ENCODE measurements at regions not wholly inside any gene's neighbourhood (a gene's known extent, or its start where the extent isn't known, plus 50 kb on each side); places are given as distances from the start of the nearest gene placed in this dataset.
"Not testable (repeated sequence)": the region's sequence is repeated elsewhere in the genome, so short reads cannot be mapped to it uniquely, and the experiment has no call there.

DNA sequence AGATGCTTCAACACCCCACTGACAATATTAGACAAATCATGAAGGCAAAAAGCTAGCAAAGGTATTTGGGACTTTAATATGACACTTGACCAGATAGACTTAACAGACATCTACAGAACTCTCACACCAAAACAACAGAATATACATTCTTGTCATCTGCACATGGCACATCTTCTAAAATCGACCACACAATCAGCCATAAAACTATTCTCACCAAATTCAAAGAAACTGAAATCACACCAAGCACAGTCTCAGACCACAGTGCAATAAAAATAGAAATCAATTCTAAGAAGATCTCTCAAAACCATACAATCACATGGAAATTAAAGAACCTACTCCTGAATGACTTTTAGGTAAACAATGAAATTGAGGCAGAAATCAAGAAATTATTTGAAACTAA lies 340.8 kb downstream of the PPP1R2C start:
- no peak for DNase-seq (ENCODE audit: low spot score)

DNA sequence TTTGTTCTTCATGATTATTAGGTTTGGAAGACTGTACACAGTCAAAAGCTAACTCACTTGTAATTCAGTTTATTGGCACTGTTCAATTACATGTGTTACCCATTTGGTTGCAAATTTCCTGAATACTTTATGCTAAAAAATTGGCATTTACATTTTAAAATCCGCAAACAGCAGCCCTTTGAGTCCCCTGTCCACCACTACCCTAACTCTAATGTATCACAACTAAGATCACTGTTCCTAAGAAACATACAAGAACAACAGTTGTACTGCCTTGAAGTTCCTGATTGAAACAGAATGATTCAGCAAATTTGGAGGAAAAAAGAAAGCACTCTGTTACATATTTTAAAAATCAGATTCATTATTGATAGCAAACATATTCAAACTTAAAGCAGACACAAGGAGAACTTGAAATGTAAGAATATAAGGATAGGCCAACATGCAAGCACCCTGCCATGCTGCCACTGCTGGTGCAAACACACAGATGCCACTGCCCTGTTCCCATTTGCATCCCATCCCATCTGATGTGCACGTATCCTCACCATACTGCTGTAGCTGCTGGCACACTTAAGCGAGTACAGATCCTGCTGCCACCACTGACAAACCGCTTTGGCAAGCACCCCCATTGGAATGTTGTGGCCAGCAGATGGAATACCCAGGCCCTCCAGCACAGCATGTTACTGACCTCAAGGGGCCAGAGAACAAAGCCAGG lies 343.4 kb downstream of the PPP1R2C start:
- no peak for DNase-seq (ENCODE audit: low spot score)

DNA sequence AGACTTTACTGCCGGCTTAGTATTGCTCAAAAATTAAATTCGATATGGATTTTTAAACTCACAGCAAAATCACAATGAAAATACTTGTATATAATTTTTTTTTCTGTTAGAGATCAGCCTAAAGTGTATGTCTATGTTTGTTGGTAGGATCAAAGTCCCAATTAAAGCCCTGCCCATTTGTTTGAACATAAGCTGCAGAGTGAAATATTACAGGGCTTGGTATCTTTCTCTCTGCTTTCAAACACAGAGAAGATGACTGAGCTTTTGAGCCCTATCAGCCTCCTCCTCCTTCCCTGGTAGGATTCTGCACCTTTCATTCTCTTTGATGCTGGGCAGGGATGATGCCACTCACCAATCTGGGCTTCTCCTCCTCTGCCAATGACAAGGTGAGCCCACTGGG lies 345.4 kb downstream of the PPP1R2C start:
- no peak for DNase-seq (ENCODE audit: low spot score)

DNA sequence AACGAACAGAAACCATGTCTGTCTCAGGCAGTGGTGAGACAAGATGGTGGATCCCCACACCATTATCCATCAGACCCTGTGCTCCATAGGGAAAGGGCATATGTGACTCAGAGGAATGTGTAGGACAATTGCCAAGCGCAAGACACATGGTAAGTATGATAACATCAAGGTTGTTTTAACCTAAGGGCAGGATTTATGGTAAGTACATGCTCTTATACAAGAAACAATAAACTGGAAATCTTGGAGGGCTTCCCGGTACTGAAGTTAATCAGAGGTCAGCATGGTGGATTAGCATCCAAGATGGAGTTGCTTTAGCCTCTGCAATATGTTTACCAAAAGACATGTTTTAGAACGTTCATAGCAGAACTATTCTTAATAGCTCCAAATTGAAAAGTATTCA lies 355.0 kb downstream of the PPP1R2C start:
- DNase-seq (ENCODE audit: low spot score): no peak

DNA sequence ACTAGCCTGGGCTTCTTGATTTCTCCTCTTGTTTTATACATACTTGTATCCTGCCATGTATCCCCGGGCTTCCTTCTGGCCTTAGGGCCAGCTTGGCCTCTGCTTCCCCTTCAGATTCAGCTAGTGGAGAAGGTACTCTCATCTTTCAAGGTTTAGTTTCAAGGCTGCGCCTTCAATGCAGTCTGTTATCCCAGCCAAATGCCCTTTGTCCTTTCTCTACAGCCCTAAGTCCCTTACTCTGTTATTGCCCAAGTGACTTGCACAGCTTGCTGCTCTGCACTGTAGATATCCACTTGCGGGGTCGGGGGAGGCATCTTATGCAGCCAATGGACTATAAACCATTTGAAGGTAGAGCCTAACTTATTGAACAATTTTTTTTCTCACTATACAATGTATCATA lies 357.5 kb downstream of the PPP1R2C start:
- DNase-seq (ENCODE audit: low spot score): no peak

DNA sequence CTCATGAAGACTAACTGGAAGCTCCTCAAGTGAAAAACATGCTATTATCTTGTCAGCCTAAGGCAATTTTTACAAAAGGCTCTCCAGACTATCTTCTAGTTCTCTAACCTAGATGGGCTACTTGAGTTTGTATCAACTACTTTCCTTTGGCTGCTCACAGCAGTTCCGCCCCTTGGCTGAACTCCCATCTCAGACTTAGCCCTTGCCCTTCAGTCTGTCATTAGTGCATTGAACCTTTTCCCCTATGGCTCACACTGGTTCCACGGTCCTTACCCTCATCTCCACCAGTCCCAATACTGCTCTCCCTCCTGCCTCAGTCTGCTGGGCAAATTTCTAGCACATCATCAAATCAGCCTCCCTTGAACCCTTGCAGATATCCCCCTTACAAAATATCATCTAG lies 362.3 kb downstream of the PPP1R2C start:
- no peak for DNase-seq (ENCODE audit: low spot score)

DNA sequence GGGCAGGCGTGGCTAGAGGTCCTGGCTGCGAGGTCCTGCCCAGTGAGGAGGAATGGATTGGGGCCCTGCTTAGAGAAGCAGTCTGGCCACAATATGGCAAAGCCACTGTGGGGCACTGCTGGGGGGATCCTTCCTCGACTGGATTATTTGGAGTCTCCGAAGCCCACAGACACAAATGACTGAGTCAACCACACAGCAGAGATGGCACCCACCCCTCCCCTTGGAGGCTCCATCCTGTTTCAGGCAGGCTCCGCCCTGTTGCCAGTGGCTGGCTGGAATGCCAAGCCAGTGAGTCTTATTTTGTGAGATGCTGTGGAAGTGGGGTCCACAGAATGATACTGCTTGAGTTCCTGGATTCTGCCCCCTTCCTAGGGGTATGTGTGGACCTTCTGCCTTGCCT lies 363.9 kb downstream of the PPP1R2C start:
- no peak for DNase-seq (ENCODE audit: low spot score)

DNA sequence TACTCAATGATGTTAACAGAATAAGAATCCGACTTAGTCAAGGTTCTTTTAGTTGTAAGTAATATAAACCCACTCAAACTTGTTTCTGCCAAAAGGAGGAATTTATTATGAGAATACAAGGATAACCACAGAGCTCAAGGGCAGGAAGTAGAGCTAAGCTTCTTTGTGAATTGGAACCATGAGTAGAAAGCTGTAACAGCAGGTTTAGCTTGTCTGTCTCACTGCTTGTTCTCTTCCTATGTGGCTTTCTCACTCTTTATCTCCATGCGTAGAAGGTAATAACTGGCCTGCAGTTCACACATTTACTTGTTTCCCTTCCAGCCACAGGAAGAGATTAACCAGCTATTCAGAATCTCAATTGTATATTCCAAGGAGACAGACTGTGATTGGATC lies 378.3 kb downstream of the PPP1R2C start:
- no peak for DNase-seq (ENCODE audit: low spot score)

DNA sequence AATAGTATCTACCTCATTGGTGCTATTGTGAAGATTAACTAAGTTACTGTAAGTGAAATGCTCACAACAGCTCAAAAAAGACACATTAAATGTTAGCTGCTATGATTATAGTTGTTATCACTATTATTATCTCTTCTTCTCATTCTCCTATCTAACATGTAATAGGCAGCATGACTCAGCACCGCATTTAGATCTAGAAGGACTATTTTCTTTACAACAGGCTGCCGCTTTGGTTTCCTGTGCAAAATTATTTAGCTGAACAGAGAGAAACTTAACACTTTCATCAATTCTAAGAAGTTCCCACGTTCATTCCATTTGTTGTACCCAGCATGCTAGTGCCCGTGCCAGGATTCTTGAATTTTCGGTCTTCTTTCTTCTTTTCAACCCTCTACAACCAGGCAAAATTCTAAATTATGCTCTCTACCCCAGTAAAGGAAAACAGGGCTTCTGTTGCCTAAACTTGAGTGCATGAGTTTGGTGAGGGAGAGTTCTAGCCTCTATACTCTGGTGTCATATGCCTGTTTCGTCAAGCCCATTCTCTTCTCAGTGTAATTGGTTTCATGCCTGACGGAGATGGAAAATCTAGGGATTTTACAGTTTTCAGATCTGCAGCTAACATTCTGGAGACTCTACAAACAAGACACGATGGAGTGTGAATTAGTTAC lies 378.9 kb downstream of the PPP1R2C start:
- no peak for DNase-seq (ENCODE audit: low spot score)

DNA sequence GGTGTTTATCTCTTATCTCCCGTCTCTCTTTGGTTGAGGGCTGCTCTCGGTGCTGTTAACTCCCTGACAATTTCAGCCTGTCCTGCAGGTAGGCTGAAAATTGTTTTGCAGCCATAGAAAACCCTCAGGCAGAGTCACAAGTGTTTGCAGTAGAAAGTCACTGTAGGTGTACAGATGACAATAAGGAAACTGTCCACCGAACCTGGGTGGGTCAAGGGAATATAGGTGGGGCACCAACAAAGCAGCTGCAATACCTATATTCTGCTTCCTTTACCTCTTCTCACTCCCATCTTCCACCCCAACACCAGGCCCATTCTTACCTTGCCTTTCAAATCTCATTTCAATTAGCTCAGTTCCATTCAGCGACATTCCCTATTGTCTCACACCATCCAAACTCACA lies 381.8 kb downstream of the PPP1R2C start:
- no peak for DNase-seq (ENCODE audit: low spot score)

DNA sequence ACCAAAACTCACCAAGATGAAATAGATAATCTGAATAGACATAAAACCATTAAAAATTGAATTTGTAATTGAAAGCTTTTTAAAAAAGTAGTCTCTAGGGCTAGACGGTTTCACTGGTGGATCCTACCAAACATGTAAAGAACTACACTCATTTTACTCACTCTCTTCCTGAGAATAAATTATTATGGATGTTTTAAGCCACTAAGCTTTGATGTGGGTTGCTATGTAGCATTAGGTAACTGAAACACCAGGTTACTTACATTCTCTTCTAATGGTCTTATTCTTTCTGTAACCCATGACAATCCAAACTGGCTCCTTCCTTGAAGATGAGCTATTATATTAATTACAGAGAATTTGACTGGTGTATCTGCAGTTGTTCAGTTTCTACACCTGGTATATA lies 385.1 kb downstream of the PPP1R2C start:
- no peak for DNase-seq (ENCODE audit: low spot score)

DNA sequence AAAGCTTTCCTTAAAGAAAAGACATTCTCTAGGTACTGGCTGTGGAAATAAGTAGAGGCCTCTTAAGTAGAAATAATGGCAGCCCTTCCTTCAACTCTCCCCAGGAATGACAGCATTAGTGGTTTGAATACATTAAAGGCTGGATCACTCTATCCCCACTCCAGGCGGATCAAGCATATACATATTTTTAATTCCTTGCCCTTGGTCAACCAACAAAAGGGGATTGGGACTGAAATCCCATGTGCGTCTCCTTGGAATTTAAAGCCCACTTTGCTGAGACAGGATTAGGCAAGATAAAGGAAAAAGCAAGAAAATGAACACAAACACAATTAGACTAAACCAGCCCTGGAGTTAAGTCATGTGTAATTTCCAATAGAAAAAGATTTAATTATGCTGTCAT lies 391.3 kb downstream of the PPP1R2C start:
- DNase-seq (ENCODE audit: low spot score): no peak

DNA sequence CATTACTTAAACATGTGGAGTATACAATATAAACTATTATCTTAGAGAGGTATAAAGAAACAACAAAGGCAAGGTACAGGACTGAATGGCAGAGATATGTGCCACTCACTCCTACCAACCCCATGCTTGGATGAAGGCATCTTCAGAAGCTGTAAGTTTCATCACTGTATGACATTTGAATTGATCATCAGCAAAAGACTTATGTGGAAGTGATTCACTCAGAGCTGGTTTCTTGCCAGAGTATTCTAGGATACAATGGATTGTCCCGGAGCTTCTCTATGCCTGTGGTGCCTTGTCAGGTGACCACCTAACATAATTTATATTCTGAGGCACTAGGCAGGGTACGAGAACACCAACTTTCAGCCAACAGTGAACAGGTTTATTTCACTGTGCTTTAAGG lies 392.2 kb downstream of the PPP1R2C start:
- DNase-seq (ENCODE audit: low spot score): no peak

DNA sequence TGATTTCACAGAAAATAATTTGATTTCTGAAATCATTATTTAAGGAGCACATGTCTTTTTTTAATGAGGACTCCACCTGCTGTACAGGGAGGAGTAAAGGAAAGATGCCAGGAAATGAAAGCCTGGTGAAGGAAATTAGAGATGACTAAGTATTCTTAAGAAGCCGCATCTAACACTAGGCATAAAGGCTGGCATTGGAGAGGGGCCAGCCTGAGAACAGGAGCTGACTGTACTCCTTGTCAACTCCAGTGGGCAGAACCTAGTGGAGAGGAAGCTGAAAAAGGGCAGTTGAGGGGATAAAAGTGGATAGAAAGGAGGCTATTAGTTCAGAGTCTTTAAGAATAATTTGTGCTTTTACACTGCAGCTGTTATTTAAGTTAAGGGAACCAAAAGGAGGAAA lies 393.0 kb downstream of the PPP1R2C start:
- DNase-seq (ENCODE audit: low spot score): no peak

DNA sequence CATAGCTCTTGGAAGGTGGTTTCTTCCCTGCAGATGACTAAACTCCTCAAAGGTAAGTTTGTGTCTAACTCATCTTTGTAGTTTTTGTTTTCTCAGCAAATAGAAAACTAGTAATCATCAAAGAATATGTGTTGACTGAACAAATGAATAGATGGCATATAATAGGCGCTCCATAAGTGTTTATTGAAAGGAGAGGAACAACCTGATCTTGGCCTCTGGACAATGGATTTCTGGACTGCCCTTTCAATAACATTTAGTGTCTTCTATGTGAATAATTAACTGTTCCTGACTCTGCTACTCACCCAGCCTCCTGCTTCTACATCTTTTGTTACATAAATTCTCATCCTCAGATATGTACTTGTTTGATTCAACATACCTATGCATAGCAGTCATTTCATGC lies 399.1 kb downstream of the PPP1R2C start:
- no peak for DNase-seq (ENCODE audit: low spot score)

DNA sequence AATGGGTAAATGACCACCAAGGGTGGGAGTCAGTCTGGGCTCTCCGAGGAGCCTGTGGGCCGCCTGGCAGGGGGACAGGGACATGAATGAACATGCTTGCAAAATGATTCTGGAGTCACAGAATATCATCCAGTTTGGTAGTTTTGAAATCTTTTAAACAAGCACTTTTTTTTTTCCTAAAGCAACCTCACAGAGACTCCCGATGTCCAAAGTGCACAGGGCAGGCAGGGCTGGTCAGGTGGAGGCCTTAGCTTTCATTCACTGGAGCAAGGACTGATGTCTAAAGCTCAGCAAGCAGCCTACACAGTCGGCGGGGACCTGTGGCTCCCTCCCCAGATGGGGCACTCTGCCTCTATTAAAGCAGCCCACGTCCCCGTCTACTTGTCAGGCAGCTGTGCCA lies 402.9 kb downstream of the PPP1R2C start:
- DNase-seq (ENCODE audit: low spot score): no peak

DNA sequence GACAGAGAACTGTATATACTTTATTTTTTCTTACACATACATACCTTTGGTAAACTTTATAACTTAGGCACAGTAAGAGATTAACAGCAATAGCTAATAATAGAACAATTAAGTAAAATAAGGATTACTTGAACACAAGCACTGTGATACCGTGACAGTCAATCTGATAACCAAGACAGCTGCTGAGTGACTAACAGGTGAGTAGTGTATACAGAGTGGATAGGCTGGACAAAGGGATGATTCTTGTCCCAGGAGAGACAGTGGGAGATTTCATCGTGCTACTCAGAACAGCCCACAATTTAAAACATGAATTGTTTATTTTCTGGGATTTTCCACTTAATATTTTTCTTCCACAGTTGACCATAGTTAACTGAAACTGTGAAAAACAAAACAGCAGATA lies 411.8 kb downstream of the PPP1R2C start:
- no peak for DNase-seq (ENCODE audit: low spot score)

DNA sequence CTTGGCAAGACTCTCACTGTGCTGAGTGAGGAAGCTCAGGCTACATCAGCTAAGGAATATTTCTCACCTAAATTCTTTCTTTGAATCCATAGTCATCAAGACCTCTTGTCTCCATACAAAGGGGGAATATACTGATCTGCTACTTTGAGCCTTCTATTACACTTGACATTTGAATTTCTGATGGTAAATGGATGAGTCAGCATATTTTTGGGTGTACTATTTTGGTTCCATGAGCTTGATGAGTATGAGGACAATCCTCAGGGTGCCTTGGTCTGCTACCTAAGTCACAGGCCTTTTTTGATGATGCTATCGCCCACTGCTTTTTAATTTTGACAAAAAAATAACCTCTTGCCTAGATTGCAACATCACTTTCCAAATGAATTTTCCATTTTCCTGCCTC lies 415.7 kb downstream of the PPP1R2C start:
- no peak for DNase-seq (ENCODE audit: low spot score)

DNA sequence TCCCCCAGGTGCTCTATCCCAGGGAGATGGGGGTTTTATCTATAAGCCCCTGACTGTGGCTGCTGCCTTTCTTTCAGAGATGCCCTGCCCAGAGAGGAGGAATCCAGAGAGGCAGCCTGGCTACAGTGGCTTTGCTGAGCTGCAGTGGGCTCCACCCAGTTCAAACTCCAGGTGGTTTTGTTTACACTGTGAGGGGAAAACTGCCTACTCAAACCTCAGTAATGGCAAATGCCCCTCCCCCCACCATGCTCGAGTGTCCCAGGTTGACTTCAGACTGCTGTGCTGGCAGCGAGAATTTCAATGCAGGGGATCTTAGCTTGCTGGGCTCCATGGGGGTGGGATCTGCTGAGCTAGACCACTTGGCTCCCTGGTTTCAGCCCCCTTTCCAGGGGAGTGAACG lies 419.6 kb upstream of the CASK start:
- DNase-seq (ENCODE audit: low spot score): not testable (repeated sequence)
